ENCODE measurements at regions not wholly inside any gene's neighbourhood (a gene's known extent, or its start where the extent isn't known, plus 50 kb on each side); places are given as distances from the start of the nearest gene placed in this dataset.

DNA sequence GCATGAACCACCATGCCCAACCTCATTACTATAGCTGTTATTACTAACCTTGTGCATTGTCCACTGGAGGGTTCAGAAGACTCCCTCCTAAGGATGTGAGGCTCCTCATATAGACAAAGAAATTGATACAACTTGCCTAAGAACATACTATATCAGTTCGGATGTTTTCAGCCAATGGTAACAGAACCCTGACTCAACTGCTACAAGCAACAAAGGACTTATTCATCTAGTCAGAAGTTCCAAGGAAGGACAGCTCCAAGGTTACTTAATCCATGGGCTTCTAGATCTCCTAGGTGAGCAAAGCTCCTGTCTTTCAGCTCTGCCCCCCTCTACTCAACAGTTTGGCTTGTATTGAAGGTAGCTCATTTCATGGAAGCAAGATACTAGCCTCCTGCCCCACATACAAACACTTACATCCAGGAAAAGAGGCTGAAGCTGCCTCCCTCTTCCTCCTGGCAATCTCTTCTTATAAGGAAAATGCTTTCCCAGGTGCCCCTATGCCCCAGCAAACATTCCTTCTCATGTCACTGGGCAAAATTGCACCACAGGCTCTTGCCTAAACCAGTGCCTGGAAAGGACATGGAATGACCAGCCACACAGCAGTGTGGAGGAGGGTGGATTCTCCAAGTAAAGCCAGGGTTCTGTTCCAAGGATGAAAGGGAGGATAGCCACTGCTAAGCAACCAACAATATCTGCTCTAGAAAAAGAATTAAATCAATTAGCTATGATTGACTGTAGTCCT is 497.8 kb downstream of the FOXO1 start:
- POLR2A ChIA-PET = interaction anchor here (0.7 kb wide), 1 partner anchor 94 kb away, joined by 4 read pairs; no protein-coding TSS in a partner anchor
- DNase-seq (no peak), ATAC-seq (ENCODE audit: low read depth) (no peak)
- Mint-ChIP-seq H3K9me3 (no peaks in the 10 kb centered on the region), H3K27me3 (peaks cover 8% of the 10 kb centered on the region), H3K4me1 (peaks cover 2% of the 10 kb centered on the region), H3K4me3 (no peak overlapping the region), H3K27ac (no peak overlapping the region), H3K36me3 (ENCODE audit: low read depth) (no peaks in the 10 kb centered on the region)
- intact Hi-C loops (cut with micrococcal nuclease) = no loop called here
- CTCF ChIA-PET = interaction anchor here (0.5 kb wide), 1 partner anchor 783 kb away, joined by 3 read pairs; no protein-coding TSS in a partner anchor
- TF ChIP-seq CTCF (IDR thresholded peaks at IDR 0.05) = no peak

GRCh38 chr13:40169476-40169875 is 497.0 kb downstream of the FOXO1 start:
- Mint-ChIP-seq H3K4me3 (no peak overlapping the region), H3K36me3 (ENCODE audit: low read depth) (no peaks in the 10 kb centered on the region), H3K4me1 (peaks cover 2% of the 10 kb centered on the region), H3K9me3 (no peaks in the 10 kb centered on the region), H3K27ac (no peak overlapping the region), H3K27me3 (peaks cover 8% of the 10 kb centered on the region)
- CTCF ChIA-PET = no interaction called here
- TF ChIP-seq CTCF (IDR thresholded peaks at IDR 0.05) = no peak
- ATAC-seq (ENCODE audit: low read depth) (no peak), DNase-seq (no peak)
- intact Hi-C loops (cut with micrococcal nuclease) = no loop called here
- POLR2A ChIA-PET = no interaction called here

GRCh38 chr13:40170091-40170490 is 496.4 kb downstream of the FOXO1 start:
- no peak overlapping the region for H3K4me3 Mint-ChIP-seq
- peaks cover 8% of the 10 kb centered on the region for H3K27me3 Mint-ChIP-seq
- DNase-seq (no peak), ATAC-seq (ENCODE audit: low read depth) (no peak)
- CTCF ChIA-PET = no interaction called here
- POLR2A ChIA-PET = interaction anchor here (0.5 kb wide), 1 partner anchor 276 kb away, joined by 5 read pairs; no protein-coding TSS in a partner anchor
- H3K36me3 Mint-ChIP-seq (ENCODE audit: low read depth) = no peaks in the 10 kb centered on the region
- intact Hi-C loops (cut with micrococcal nuclease) = no loop called here
- no peaks in the 10 kb centered on the region for H3K9me3 Mint-ChIP-seq
- peaks cover 2% of the 10 kb centered on the region for H3K4me1 Mint-ChIP-seq
- no peak overlapping the region for H3K27ac Mint-ChIP-seq
- TF ChIP-seq CTCF (IDR thresholded peaks at IDR 0.05) = no peak

- no peak for ATAC-seq (ENCODE audit: low read depth)
- intact Hi-C loops (cut with micrococcal nuclease) = no loop called here
- Mint-ChIP-seq H3K27ac (no peak overlapping the region), H3K27me3 (peaks cover 8% of the 10 kb centered on the region), H3K4me1 (no peaks in the 10 kb centered on the region), H3K4me3 (no peak overlapping the region), H3K36me3 (ENCODE audit: low read depth) (no peaks in the 10 kb centered on the region), H3K9me3 (no peaks in the 10 kb centered on the region)
- DNase-seq = no peak
- no peak for TF ChIP-seq CTCF (IDR thresholded peaks at IDR 0.05)
- POLR2A ChIA-PET = interaction anchor here (0.7 kb wide), 2 partner anchors 9 to 60 kb away, joined by 3 to 8 read pairs; no protein-coding TSS in a partner anchor
- CTCF ChIA-PET = no interaction called here
These were observed 495.5 kb downstream of the FOXO1 start for GRCh38 chr13:40170982-40171381.

GRCh38 chr13:40171566-40171965 is 494.9 kb downstream of the FOXO1 start:
- Mint-ChIP-seq H3K9me3 (no peaks in the 10 kb centered on the region), H3K36me3 (ENCODE audit: low read depth) (no peaks in the 10 kb centered on the region), H3K4me3 (no peak overlapping the region), H3K4me1 (no peaks in the 10 kb centered on the region), H3K27ac (no peak overlapping the region), H3K27me3 (peaks cover 8% of the 10 kb centered on the region)
- ChIA-PET POLR2A (interaction anchor here (0.7 kb wide), 2 partner anchors 10 to 59 kb away, joined by 3 to 8 read pairs; no protein-coding TSS in a partner anchor), CTCF (no interaction called here)
- no peak for DNase-seq
- ATAC-seq (ENCODE audit: low read depth) = no peak
- TF ChIP-seq CTCF (IDR thresholded peaks at IDR 0.05) = no peak
- intact Hi-C loops (cut with micrococcal nuclease) = no loop called here
